IPS-NIHi11 (cell line): ENCODE measurements at regions not wholly inside any gene's neighbourhood (a gene's known extent, or its start where the extent isn't known, plus 50 kb on each side); places are given as distances from the start of the nearest gene placed in this dataset.

Experiments used
- DNase-seq: peaks from one replicate; pipeline ENCODE4 v3.0.0; 2012; ENCODE audit warnings: mixed read lengths, low spot score

GRCh38 chr3:3629911-3630310, 169.3 kb upstream of the LRRN1 start:
- no peak for DNase-seq

DNA sequence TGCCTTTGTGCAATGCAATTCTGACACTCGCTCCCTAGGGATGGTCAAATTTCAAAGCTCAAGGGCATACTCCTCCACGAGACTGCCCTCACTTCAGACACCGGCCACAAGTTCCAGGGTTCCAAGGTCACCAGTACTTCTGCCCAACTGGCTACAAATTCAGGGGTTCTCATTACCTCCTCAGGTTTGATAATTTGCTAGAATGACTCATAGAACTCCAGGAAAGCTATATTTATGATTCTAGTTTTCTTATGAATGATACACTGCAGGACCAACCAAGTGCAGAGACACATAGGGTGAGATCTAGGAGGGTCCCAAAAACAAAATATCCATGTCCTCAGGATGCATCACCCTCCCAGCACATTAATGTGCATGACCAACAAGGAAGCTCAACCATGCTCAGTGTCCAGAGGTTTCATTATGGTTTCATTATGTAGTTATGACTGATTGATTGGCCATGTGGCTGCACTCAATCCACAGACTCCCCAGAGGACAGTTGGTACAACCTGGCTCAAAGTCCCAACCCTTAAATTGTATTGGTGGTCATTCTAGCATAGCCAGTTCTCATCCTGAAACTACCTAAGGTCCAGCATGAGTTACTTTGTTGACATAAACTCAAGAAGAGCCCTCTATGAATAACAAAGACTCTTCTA, 170.4 kb upstream of the LRRN1 start:
- no peak for DNase-seq

DNA sequence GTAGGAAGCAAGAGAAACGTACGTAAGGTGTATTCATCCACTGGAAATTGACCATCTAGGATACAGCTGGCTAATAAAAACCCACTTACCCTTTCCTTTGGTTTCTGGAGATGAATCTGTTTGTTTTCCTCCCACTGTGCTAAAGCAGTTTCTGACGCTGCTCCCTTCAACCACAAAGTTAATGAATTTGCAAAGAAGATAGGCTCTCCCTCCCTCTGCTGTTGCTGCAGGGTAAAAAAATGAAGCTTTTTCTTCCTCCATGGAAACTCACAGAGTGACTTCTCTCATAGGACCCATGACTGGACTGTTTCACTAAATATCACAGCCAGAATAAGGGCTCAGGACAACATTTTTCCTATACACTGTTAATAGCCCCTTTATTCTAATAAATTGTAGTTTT, 172.1 kb upstream of the LRRN1 start:
- no peak for DNase-seq

- no peak for DNase-seq
These were observed 173.5 kb upstream of the LRRN1 start for GRCh38 chr3:3625544-3626271.

DNA sequence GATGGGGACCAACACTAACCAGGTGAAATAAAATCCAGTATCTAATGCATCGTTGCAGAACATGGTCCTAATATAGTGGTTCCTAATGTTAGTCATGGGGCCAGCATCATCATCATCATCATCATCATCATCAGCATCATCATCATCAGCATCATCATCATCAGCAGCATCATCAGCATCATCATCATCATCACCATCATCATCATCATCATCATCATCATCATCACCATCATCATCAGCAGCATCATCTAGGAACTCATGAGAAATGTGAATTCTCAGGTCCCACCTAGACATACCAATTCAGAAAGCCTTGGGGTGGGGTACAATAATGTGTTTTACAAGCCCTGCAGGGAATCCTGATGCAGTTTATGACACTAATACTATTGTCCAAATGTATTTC, 179.4 kb upstream of the LRRN1 start:
- DNase-seq, result no peak

DNA sequence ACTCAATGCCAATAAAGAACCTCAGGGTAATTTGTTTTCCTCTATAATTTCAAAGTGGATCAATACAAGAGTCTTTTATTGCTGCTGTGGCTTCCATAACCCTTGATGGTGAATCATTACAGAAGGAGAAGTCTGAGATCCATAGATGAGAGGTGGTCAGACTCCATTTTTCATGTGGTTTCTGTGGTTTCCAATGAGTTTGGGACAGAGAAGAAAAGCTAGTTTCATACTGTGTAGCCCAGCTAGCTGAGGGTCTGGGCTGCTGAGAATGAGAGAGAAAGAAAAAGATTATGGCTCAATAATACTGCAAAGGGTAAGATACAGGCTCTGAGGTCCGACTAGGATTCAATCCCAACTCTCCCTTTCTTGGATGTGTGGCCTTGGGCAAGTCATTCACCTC, 180.6 kb upstream of the LRRN1 start:
- DNase-seq, result no peak

- DNase-seq, result no peak
These were observed 183.7 kb upstream of the LRRN1 start for GRCh38 chr3:3615533-3615932.

GRCh38 chr3:3610581-3611298, 188.5 kb upstream of the LRRN1 start:
- no peak for DNase-seq

GRCh38 chr3:3606321-3606720, 192.9 kb upstream of the LRRN1 start:
- DNase-seq, result no peak

DNA sequence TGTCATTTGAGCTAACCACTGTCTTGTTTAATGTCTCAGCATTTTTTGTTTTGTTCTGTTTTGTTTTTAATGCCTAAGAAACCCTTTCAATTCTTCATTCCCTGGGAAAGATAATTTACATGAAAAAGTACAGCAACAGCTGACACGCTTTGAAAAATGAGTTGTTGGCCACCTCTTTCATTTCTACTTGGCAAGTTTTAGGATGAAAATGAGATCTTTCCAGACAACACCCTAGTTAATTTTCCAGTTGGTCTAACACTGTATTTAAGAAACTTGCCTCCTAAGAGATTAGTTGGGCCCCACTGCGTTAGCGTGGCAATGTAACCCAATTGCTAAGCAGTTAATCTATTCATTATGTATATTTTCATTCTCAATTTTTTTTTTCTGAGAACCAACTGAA, 194.0 kb upstream of the LRRN1 start:
- no peak for DNase-seq

DNA sequence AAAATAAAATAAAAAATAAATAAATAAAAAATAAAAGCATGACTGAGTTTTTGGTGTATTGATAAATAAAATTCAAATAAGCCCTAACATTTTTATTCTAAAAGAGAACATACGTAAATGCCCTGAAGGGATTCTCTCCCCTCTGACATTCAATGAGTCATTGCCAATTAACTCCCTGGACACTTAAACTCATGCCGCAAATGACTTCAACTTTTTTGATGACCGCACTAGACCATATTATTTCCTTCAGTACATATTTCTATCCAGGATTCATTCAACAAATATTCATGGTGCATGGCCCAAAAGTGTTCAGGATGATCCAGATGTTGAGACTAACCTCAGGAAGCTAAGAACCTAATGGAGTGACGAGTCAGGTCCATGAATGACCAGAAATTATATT, 195.9 kb upstream of the LRRN1 start:
- no peak for DNase-seq

DNA sequence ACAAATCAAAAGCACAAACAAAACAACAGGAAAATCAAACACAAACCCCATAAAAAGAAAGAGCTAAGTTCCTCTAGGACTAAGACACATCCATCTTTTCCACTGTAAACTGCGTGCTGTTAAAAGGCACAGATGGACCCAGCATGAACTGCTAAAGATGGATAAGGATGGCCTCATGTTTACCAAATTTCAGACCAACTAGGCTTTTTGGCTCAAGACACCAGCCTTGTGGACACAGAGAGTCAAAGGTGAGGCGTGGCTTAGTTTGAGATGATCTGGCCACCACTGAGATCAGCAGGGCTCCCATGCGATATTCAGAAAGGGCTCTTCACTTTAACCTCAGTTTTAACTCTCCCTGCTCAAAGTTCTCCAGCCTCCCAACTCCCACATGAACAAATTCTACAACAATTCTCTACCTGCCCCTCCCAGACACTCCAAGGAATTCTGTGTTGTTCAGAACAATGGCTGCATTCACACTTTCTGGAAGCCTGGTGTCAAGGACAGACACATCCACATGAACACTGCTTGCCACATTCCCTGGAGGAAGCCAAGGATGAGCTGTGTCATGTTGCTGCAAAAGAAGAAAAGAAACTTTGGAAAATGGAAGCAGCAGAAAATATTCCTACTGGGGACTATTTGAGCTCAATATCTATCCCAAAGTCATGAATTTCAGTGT, 198.4 kb upstream of the LRRN1 start:
- no peak for DNase-seq

- no peak for DNase-seq
These were observed 200.2 kb upstream of the LRRN1 start for GRCh38 chr3:3599016-3599415.

GRCh38 chr3:3594986-3595385, 204.2 kb upstream of the LRRN1 start:
- no peak for DNase-seq

GRCh38 chr3:3589715-3590130, 209.5 kb upstream of the LRRN1 start:
- no peak for DNase-seq

DNA sequence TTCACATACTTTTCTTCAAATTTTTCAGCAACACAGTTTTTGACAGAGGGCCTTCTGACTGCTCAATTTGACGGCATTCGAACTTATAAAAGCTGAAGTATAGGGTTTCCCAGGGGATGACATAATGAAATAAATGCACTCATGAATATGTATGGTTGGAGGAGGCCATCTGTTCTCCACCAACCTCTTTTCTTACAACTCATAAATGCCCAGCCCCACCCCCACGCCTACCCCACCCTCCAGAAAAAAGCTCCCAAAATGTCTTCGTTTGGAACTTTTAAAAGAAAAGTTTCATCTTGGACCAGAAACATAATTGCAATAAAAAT, 211.6 kb upstream of the LRRN1 start:
- DNase-seq, result no peak

GRCh38 chr3:3586843-3587646, 212.2 kb upstream of the LRRN1 start:
- no peak for DNase-seq

- no peak for DNase-seq
These were observed 212.9 kb upstream of the LRRN1 start for GRCh38 chr3:3586336-3586735.

DNA sequence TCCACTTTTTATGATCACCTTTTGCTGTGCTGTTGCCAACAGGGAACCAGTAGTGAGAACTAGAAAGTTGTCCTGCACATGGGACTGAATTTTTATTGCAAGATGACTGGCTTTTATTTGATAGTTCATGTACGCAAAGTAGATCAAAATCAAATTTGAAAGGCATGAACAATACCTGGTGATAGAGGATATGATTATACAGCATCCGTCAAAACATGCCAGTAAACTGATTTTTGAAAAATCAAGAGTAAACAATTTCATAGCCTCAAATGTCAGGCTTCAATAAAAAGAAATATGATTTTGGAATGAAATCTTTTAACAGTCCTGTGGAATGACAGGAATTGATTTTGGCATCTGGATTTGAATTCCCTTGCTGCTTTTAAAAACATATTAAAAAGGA, 219.6 kb upstream of the LRRN1 start:
- no peak for DNase-seq

DNA sequence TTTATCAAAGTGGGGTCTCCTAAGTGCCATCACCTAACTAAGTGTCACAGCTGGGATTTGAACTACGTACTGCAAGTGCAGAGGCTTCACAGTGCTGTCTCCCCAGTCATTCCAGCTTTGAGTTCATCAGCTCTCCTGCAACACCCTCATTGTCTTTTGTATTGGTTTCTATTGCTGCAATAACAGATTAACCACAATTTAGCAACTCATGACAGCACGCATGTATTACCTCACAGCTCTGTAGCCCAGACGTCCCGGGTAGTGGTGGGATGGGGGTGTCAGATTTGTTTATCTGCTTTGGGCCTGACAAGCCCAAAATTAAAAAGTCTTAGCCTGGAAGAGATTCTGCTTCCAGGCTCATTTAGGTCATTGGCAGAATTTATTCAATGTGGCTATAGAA, 220.5 kb upstream of the LRRN1 start:
- DNase-seq, result no peak

DNA sequence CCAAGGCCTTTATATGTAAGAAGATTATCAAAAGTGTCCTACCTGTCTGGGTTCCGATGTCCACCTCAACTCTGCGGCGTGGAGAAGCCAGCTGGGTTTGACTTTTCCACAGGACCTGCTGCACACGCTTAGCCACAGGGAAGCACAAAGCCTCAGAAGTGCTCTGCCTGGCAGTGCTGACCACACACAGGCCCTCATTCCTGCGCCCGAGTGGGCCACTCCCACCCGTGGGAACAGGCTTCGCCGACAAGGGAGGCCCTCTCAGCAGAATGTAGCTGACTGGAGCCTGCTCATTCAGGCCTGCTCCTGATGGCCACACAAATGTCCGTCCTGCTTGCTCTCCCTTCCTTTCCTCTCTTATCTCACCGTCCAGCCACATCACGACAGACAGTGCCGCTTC, 221.4 kb upstream of the LRRN1 start:
- no peak for DNase-seq

DNA sequence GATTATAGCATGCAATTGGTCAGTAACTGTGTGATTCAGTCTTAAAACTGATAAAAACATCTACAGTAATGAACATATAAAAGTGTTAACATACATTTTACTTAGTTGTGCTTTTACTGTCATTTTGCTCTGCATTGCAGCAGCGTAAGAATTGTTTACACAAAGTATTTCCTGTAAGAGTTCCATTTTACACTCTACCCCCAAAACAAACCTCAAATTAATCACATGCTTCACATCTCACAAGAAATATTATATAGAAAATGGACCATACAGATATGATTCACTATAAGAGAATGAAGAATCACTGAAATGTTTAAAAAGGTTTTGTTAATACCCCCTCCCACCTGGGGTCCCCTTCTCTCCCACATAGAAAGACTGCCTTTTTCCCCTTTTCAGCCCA, 225.9 kb upstream of the LRRN1 start:
- DNase-seq, result no peak
